ENCODE measurements at regions not wholly inside any gene's neighbourhood (a gene's known extent, or its start where the extent isn't known, plus 50 kb on each side); places are given as distances from the start of the nearest gene placed in this dataset.

- Histone ChIP-seq H3K4me3 (ENCODE audit: low read depth in 1 of 3, low read length in 3 of 3) (no peak overlapping the region), H3K4me1 (ENCODE audit: control insufficient read depth in 4 of 4, insufficient read depth in 4 of 4, low read length in 3 of 4) (no peaks in the 10 kb centered on the region), H3K27me3 (ENCODE audit: control insufficient read depth in 4 of 4, insufficient read depth in 4 of 4, low read length in 3 of 4) (no peaks in the 10 kb centered on the region), H3K9ac (ENCODE audit: low read depth in 1 of 2, low read length in 2 of 2) (no peak overlapping the region), H3K27ac (ENCODE audit: low read depth in 1 of 2, low read length in 2 of 2) (no peak overlapping the region), H3K36me3 (ENCODE audit: control insufficient read depth in 4 of 4, insufficient read depth in 3 of 4, low read depth in 1 of 4, low read length in 3 of 4) (no peaks in the 10 kb centered on the region), H3K9me3 (ENCODE audit: control insufficient read depth in 4 of 4, low read length in 3 of 4) (no peaks in the 10 kb centered on the region)
- TF ChIP-seq CTCF (IDR thresholded peaks at IDR 0.05; ENCODE audit: low read depth, low read length, missing input control) (no peak), RXRA (IDR thresholded peaks at IDR 0.05) (no peak), RAD21 (IDR thresholded peaks at IDR 0.05) (no peak)
- TF ChIP-seq, protein P1, sequence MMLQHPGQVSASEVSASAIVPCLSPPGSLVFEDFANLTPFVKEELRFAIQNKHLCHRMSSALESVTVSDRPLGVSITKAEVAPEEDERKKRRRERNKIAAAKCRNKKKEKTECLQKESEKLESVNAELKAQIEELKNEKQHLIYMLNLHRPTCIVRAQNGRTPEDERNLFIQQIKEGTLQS (IDR thresholded peaks at IDR 0.05) = no peak
- 73% methylated on average over 5 of the region's 5 CpGs for WGBS
- DNase-seq (ENCODE audit: low spot score) = no peak
Observed at GRCh38 chr6:48315051-48315719, 204.2 kb upstream of the PTCHD4 start.

- Histone ChIP-seq H3K27me3 (ENCODE audit: control insufficient read depth in 4 of 4, insufficient read depth in 4 of 4, low read length in 3 of 4) (no peaks in the 10 kb centered on the region), H3K36me3 (ENCODE audit: control insufficient read depth in 4 of 4, insufficient read depth in 3 of 4, low read depth in 1 of 4, low read length in 3 of 4) (no peaks in the 10 kb centered on the region), H3K27ac (ENCODE audit: low read depth in 1 of 2, low read length in 2 of 2) (no peak overlapping the region), H3K4me3 (ENCODE audit: low read depth in 1 of 3, low read length in 3 of 3) (no peak overlapping the region), H3K9me3 (ENCODE audit: control insufficient read depth in 4 of 4, low read length in 3 of 4) (no peaks in the 10 kb centered on the region), H3K4me1 (ENCODE audit: control insufficient read depth in 4 of 4, insufficient read depth in 4 of 4, low read length in 3 of 4) (no peaks in the 10 kb centered on the region), H3K9ac (ENCODE audit: low read depth in 1 of 2, low read length in 2 of 2) (no peak overlapping the region)
- DNase-seq (ENCODE audit: low spot score) = no peak
- TF ChIP-seq HNF4A (conservative IDR thresholded peaks at IDR 0.05) (no peak), YY1 (IDR thresholded peaks at IDR 0.05) (no peak), NR2F2 (IDR thresholded peaks at IDR 0.05) (no peak)
Observed at GRCh38 chr6:48311301-48311700, 200.3 kb upstream of the PTCHD4 start.

- Histone ChIP-seq H3K4me3 (ENCODE audit: low read depth in 1 of 3, low read length in 3 of 3) (no peak overlapping the region), H3K4me1 (ENCODE audit: control insufficient read depth in 4 of 4, insufficient read depth in 4 of 4, low read length in 3 of 4) (no peaks in the 10 kb centered on the region), H3K9ac (ENCODE audit: low read depth in 1 of 2, low read length in 2 of 2) (no peak overlapping the region), H3K9me3 (ENCODE audit: control insufficient read depth in 4 of 4, low read length in 3 of 4) (peaks cover 0 to 4% (median 2%) of the 10 kb centered on the region in 4 donors), H3K36me3 (ENCODE audit: control insufficient read depth in 4 of 4, insufficient read depth in 3 of 4, low read depth in 1 of 4, low read length in 3 of 4) (no peaks in the 10 kb centered on the region), H3K27ac (ENCODE audit: low read depth in 1 of 2, low read length in 2 of 2) (no peak overlapping the region), H3K27me3 (ENCODE audit: control insufficient read depth in 4 of 4, insufficient read depth in 4 of 4, low read length in 3 of 4) (no peaks in the 10 kb centered on the region)
- DNase-seq (ENCODE audit: low spot score) = no peak
- TF ChIP-seq TAF1 (conservative IDR thresholded peaks at IDR 0.05) (no peak), RXRA (IDR thresholded peaks at IDR 0.05) (no peak), CTCF (IDR thresholded peaks at IDR 0.05; ENCODE audit: low read depth, low read length, missing input control) (no peak), HNF4A (conservative IDR thresholded peaks at IDR 0.05) (no peak), MAX (IDR thresholded peaks at IDR 0.05) (no peak), YY1 (IDR thresholded peaks at IDR 0.05) (no peak)
- TF ChIP-seq, protein P1 (IDR thresholded peaks at IDR 0.05) = no peak
- TF ChIP-seq, protein P2, sequence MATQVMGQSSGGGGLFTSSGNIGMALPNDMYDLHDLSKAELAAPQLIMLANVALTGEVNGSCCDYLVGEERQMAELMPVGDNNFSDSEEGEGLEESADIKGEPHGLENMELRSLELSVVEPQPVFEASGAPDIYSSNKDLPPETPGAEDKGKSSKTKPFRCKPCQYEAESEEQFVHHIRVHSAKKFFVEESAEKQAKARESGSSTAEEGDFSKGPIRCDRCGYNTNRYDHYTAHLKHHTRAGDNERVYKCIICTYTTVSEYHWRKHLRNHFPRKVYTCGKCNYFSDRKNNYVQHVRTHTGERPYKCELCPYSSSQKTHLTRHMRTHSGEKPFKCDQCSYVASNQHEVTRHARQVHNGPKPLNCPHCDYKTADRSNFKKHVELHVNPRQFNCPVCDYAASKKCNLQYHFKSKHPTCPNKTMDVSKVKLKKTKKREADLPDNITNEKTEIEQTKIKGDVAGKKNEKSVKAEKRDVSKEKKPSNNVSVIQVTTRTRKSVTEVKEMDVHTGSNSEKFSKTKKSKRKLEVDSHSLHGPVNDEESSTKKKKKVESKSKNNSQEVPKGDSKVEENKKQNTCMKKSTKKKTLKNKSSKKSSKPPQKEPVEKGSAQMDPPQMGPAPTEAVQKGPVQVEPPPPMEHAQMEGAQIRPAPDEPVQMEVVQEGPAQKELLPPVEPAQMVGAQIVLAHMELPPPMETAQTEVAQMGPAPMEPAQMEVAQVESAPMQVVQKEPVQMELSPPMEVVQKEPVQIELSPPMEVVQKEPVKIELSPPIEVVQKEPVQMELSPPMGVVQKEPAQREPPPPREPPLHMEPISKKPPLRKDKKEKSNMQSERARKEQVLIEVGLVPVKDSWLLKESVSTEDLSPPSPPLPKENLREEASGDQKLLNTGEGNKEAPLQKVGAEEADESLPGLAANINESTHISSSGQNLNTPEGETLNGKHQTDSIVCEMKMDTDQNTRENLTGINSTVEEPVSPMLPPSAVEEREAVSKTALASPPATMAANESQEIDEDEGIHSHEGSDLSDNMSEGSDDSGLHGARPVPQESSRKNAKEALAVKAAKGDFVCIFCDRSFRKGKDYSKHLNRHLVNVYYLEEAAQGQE (IDR thresholded peaks at IDR 0.05) = no peak
- 81% methylated on average over 2 of the region's 2 CpGs for WGBS
Observed at GRCh38 chr6:48307573-48307972, 196.6 kb upstream of the PTCHD4 start.

All from liver (tissue), 8 donors.